ENCODE measurements at regions not wholly inside any gene's neighbourhood (a gene's known extent, or its start where the extent isn't known, plus 50 kb on each side); places are given as distances from the start of the nearest gene placed in this dataset.

DNA sequence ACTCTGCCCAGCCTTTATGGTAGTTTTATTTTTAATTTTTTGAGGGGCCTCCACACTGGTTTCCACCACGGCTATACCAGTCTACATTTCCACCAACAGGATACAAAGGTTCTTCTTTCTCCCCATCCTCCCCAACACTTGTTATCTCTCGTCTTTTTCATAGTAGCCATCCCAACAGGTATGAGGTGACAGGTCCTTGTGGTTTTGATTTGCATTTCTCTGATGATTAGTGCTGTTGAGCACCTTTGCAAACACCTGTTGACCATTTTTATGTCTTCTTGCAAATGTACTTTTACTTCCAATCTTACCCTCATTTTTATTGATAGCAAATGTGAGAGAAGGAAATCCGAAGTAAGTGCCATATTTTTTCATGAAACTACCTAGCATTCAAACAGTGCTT, 195.4 kb upstream of the PREP start:
- DNase-seq = no peak
- Histone ChIP-seq H3K4me3 (no peak overlapping the region), H3K27ac (no peak overlapping the region), H3K9me3 (no peaks in the 10 kb centered on the region), H3K27me3 (ENCODE audit: insufficient read depth in 3 of 3, low read length in 2 of 3) (no peaks in the 10 kb centered on the region), H3K4me1 (peaks cover 9% of the 10 kb centered on the region), H3K36me3 (ENCODE audit: insufficient read depth in 1 of 2, low read depth in 1 of 2) (no peaks in the 10 kb centered on the region)
- ATAC-seq = no peak
- 74 to 82% (median 79%) methylated on average over 3 of the region's 3 CpGs for WGBS, 3 donors
- TF ChIP-seq, protein P1, sequence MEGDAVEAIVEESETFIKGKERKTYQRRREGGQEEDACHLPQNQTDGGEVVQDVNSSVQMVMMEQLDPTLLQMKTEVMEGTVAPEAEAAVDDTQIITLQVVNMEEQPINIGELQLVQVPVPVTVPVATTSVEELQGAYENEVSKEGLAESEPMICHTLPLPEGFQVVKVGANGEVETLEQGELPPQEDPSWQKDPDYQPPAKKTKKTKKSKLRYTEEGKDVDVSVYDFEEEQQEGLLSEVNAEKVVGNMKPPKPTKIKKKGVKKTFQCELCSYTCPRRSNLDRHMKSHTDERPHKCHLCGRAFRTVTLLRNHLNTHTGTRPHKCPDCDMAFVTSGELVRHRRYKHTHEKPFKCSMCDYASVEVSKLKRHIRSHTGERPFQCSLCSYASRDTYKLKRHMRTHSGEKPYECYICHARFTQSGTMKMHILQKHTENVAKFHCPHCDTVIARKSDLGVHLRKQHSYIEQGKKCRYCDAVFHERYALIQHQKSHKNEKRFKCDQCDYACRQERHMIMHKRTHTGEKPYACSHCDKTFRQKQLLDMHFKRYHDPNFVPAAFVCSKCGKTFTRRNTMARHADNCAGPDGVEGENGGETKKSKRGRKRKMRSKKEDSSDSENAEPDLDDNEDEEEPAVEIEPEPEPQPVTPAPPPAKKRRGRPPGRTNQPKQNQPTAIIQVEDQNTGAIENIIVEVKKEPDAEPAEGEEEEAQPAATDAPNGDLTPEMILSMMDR (IDR thresholded peaks at IDR 0.05) = no peak
- intact Hi-C loops (cut with DNase I) = no loop called here

DNA sequence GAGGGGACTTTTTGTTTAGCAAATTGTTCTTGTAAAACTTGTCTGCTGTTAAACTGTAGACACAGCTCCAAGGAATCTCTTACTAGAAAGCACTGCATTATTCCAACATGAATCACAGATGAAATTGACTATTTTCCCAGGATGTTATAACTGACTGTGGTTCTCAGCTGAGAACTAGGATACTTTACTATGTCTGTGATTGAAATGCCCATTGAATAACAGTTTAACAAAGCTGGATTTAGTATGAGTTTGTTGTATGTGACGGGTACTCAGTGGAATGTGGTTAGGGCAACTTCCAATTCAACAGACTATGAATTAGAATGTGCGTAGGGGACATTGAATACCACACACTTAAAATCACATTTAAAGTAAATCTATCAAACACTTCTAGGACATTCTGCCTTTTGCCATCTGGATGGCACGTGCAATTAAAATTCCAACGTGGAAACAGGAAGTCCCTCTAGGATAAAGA, 193.4 kb upstream of the PREP start:
- Histone ChIP-seq H3K4me3 (no peak overlapping the region), H3K4me1 (peaks cover 7% of the 10 kb centered on the region), H3K27ac (no peak overlapping the region), H3K27me3 (ENCODE audit: insufficient read depth in 3 of 3, low read length in 2 of 3) (no peaks in the 10 kb centered on the region), H3K36me3 (ENCODE audit: insufficient read depth in 1 of 2, low read depth in 1 of 2) (no peaks in the 10 kb centered on the region), H3K9me3 (no peaks in the 10 kb centered on the region)
- DNase-seq = no peak
- no peak for ATAC-seq
- intact Hi-C loops (cut with DNase I) = no loop called here
- TF ChIP-seq, protein P1 (IDR thresholded peaks at IDR 0.05) = no peak
- WGBS, 3 donors = 19 to 42% (median 33%) methylated on average over 4 of the region's 4 CpGs

DNA sequence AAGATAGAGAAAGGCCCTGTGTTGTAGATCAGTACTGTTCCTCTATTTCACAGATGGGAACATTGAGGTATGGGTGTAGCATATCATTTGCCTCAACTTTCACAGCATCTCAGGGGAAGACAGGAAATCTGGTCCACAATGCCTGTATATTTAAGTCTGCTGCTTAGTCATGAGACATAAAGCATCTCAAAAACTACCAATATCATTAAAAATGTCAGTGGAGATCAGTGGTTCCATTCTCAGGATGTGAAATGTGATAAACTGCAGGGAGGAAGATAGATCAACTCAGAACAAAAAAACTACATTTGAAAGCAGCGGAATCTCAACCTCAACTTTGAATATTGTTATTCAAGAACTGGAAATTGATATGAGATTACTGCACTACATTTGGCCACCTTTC, 192.9 kb upstream of the PREP start:
- TF ChIP-seq, protein P1 (IDR thresholded peaks at IDR 0.05) = no peak
- H3K9me3 ChIP-seq = no peaks in the 10 kb centered on the region
- H3K27me3 ChIP-seq (ENCODE audit: insufficient read depth in 3 of 3, low read length in 2 of 3) = no peaks in the 10 kb centered on the region
- ATAC-seq (no peak), DNase-seq (no peak)
- H3K4me1 ChIP-seq = peaks cover 5% of the 10 kb centered on the region
- H3K36me3 ChIP-seq (ENCODE audit: insufficient read depth in 1 of 2, low read depth in 1 of 2) = no peaks in the 10 kb centered on the region
- intact Hi-C loops (cut with DNase I) = no loop called here
- WGBS, 3 donors = 92 to 96% (median 95%) methylated on average over 1 of the region's 1 CpG
- no peak overlapping the region for H3K27ac ChIP-seq
- H3K4me3 ChIP-seq = no peak overlapping the region

DNA sequence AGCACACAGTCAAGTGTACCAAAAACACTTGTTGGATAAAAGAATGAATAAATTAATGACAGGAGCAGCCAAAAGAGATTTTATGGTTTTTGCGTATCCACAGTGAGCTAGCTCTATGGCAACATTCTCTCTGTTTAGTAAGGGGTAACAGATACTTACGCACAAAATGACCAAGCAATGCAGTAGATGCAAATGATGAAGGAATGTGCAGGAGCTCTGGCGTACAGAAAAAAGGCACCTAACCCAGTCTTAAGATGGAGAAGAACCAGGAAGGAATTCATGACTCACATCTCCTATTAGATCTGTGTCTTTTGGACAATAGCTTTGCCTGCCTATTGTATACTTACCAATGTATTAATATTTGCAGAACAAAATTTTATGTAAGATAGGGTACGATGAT, 191.9 kb upstream of the PREP start:
- no peaks in the 10 kb centered on the region for H3K4me1 ChIP-seq
- no peaks in the 10 kb centered on the region for H3K27me3 ChIP-seq (ENCODE audit: insufficient read depth in 3 of 3, low read length in 2 of 3)
- H3K27ac ChIP-seq = no peak overlapping the region
- intact Hi-C loops (cut with DNase I) = no loop called here
- TF ChIP-seq, protein P1 (IDR thresholded peaks at IDR 0.05) = no peak
- ATAC-seq (no peak), DNase-seq (no peak)
- H3K4me3 ChIP-seq = no peak overlapping the region
- no peaks in the 10 kb centered on the region for H3K9me3 ChIP-seq
- WGBS, 3 donors = 75 to 91% (median 89%) methylated on average over 4 of the region's 4 CpGs
- no peaks in the 10 kb centered on the region for H3K36me3 ChIP-seq (ENCODE audit: insufficient read depth in 1 of 2, low read depth in 1 of 2)

Measured in psoas muscle (tissue), 7 donors.